ENCODE measurements at regions not wholly inside any gene's neighbourhood (a gene's known extent, or its start where the extent isn't known, plus 50 kb on each side); places are given as distances from the start of the nearest gene placed in this dataset.

GRCh38 chr15:47422881-47423665 lies 294.2 kb upstream of the SEMA6D start:
- H3K36me3 Mint-ChIP-seq (ENCODE audit: low read depth), result no peaks in the 10 kb centered on the region
- no peaks in the 10 kb centered on the region for H3K27me3 Mint-ChIP-seq (ENCODE audit: low read depth)
- peaks cover 23% of the 10 kb centered on the region for H3K4me1 Mint-ChIP-seq
- no peak for DNase-seq (ENCODE audit: low read depth, low spot score)
- no peak overlapping the region for H3K27ac Mint-ChIP-seq (ENCODE audit: unreplicated experiment)
- no peak overlapping the region for H3K4me3 Mint-ChIP-seq
- no peak for TF ChIP-seq CTCF (conservative IDR thresholded peaks at IDR 0.05)
- no peaks in the 10 kb centered on the region for H3K9me3 Mint-ChIP-seq

DNA sequence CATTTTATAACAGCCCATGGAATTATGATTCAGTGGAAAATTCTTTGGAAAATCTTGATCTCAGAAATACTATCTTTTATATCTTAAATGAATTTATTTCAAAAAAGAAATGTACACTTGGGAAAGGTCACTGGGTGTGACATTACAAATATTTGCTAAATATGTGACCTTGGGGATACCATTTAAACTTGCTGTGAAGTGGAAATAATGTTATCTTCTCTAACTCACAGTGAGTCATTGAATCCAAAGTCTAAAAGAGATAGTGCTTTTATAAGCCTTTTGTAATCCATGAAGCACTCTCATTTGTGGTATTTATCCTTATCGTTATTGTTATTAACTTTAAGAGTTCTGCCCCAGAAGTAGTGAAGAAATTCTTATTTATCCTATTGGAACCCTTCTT lies 289.8 kb upstream of the SEMA6D start:
- no peak for TF ChIP-seq CTCF (conservative IDR thresholded peaks at IDR 0.05)
- Mint-ChIP-seq H3K27me3 (ENCODE audit: low read depth) (no peaks in the 10 kb centered on the region), H3K36me3 (ENCODE audit: low read depth) (no peaks in the 10 kb centered on the region), H3K27ac (ENCODE audit: unreplicated experiment) (no peak overlapping the region), H3K4me1 (peaks cover 10% of the 10 kb centered on the region), H3K9me3 (no peaks in the 10 kb centered on the region), H3K4me3 (no peak overlapping the region)
- DNase-seq (ENCODE audit: low read depth, low spot score), result no peak

DNA sequence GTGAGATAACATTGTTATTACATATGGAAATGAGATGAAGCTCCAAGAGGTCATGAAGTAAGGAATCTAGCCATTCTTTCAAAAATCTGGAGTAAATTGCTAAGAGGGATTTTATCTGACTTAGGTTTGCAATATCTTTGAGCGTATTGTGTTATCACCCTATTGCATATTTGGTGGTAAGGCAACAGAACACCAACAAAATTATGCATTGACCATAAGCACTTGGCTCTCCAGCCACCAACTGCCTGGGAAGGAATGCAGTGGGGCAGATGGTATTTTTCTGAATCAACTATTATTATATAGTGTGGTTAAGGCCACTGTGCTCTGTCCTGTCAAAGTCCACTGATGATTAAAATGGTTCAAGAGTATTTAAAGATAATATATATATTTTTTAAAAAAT lies 287.9 kb upstream of the SEMA6D start:
- no peaks in the 10 kb centered on the region for H3K27me3 Mint-ChIP-seq (ENCODE audit: low read depth)
- no peak for TF ChIP-seq CTCF (conservative IDR thresholded peaks at IDR 0.05)
- no peak for DNase-seq (ENCODE audit: low read depth, low spot score)
- H3K36me3 Mint-ChIP-seq (ENCODE audit: low read depth), result no peaks in the 10 kb centered on the region
- no peaks in the 10 kb centered on the region for H3K4me1 Mint-ChIP-seq
- H3K27ac Mint-ChIP-seq (ENCODE audit: unreplicated experiment), result no peak overlapping the region
- no peak overlapping the region for H3K4me3 Mint-ChIP-seq
- H3K9me3 Mint-ChIP-seq, result no peaks in the 10 kb centered on the region

DNA sequence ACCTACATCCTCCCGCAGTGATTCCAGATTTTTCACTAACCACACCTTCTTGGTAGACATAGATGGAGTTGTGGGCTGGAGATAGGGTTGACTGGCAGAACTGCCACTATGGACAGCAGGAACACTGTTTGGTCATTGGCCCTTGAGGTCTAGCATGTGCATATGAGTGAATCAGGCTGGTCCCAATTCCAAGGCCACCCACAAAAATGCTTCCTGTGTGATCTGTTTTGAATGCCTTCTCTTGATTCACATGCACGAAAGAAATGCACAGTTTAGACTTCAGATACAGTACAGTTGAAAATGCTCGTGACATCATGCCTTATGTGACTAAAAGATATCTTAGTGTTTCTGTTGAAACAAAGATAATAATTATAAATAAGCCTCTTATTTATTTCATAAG lies 285.8 kb upstream of the SEMA6D start:
- H3K27me3 Mint-ChIP-seq (ENCODE audit: low read depth), result no peaks in the 10 kb centered on the region
- no peak overlapping the region for H3K4me3 Mint-ChIP-seq
- H3K36me3 Mint-ChIP-seq (ENCODE audit: low read depth), result no peaks in the 10 kb centered on the region
- H3K27ac Mint-ChIP-seq (ENCODE audit: unreplicated experiment), result peak overlapping the region; percentile 2
- peaks cover 5% of the 10 kb centered on the region for H3K4me1 Mint-ChIP-seq
- TF ChIP-seq CTCF (conservative IDR thresholded peaks at IDR 0.05), result no peak
- H3K9me3 Mint-ChIP-seq, result no peaks in the 10 kb centered on the region
- DNase-seq (ENCODE audit: low read depth, low spot score), result no peak

DNA sequence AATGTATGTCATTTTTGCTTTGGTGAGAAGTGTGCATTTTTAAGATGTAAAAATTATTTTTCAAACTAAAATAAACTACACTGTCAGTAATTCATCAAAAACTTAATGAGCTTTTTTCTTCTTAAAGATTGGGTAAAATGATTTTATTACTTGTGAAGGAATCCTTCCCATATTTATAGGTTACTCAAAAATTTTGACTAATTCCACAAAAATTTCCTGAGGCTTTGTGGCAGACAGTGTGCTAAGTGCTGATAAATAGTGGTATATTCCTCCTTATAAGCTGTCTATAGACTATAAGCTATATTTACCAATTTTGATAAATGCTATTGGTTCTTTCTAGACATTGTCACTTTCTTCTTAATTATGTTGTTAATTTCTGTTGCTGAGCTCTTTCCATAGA lies 284.5 kb upstream of the SEMA6D start:
- Mint-ChIP-seq H3K9me3 (no peaks in the 10 kb centered on the region), H3K36me3 (ENCODE audit: low read depth) (no peaks in the 10 kb centered on the region), H3K4me3 (no peak overlapping the region), H3K27ac (ENCODE audit: unreplicated experiment) (no peak overlapping the region), H3K27me3 (ENCODE audit: low read depth) (no peaks in the 10 kb centered on the region), H3K4me1 (peaks cover 5% of the 10 kb centered on the region)
- TF ChIP-seq CTCF (conservative IDR thresholded peaks at IDR 0.05), result no peak
- DNase-seq (ENCODE audit: low read depth, low spot score), result no peak
